HS-5 (cell line): ENCODE measurements at regions not wholly inside any gene's neighbourhood (a gene's known extent, or its start where the extent isn't known, plus 50 kb on each side); places are given as distances from the start of the nearest gene placed in this dataset.
"Not testable (repeated sequence)": the region's sequence is repeated elsewhere in the genome, so short reads cannot be mapped to it uniquely, and the experiment has no call there.

Source experiments
- DNase-seq: peaks from one replicate; pipeline ENCODE4 v3.0.0-alpha.2; 2012; ENCODE audit warnings: low read depth

- no peak for DNase-seq
These were observed 97.2 kb downstream of the NOG start for GRCh38 chr17:56690441-56691291.

- no peak for DNase-seq
These were observed 101.3 kb downstream of the NOG start for GRCh38 chr17:56694825-56695224.

- DNase-seq: no peak
These were observed 103.7 kb downstream of the NOG start for GRCh38 chr17:56697190-56697589.

- peak; percentile 98 for DNase-seq
These were observed 105.8 kb downstream of the NOG start for GRCh38 chr17:56699186-56699894.

- no peak for DNase-seq
These were observed 107.5 kb downstream of the NOG start for GRCh38 chr17:56700919-56701420.

- DNase-seq: no peak
These were observed 114.1 kb downstream of the NOG start for GRCh38 chr17:56707312-56708219.

GRCh38 chr17:56708220-56708558 lies 114.7 kb downstream of the NOG start:
- no peak for DNase-seq

GRCh38 chr17:56708670-56709410 lies 115.3 kb downstream of the NOG start:
- no peak for DNase-seq

- DNase-seq: no peak
These were observed 117.5 kb downstream of the NOG start for GRCh38 chr17:56710986-56711385.

- DNase-seq: peak; percentile 53
These were observed 117.9 kb downstream of the C17orf67 start for GRCh38 chr17:56715613-56716357.

- no peak for DNase-seq
These were observed 116.2 kb downstream of the C17orf67 start for GRCh38 chr17:56717471-56717870.

GRCh38 chr17:56718515-56718914 lies 115.2 kb downstream of the C17orf67 start:
- DNase-seq: no peak

GRCh38 chr17:56723421-56723820 lies 110.3 kb downstream of the C17orf67 start:
- DNase-seq: no peak

- no peak for DNase-seq
These were observed 109.1 kb downstream of the C17orf67 start for GRCh38 chr17:56724664-56725063.

GRCh38 chr17:56725144-56725543 lies 108.6 kb downstream of the C17orf67 start:
- no peak for DNase-seq

- DNase-seq: no peak
These were observed 105.7 kb downstream of the C17orf67 start for GRCh38 chr17:56727876-56728617.

- not testable (repeated sequence) for DNase-seq
These were observed 102.6 kb downstream of the C17orf67 start for GRCh38 chr17:56731096-56731495.

GRCh38 chr17:56733833-56734232 lies 99.9 kb downstream of the C17orf67 start:
- no peak for DNase-seq

- no peak for DNase-seq
These were observed 97.9 kb downstream of the C17orf67 start for GRCh38 chr17:56735842-56736241.
